NCI-H2029 (cell line): ENCODE measurements at regions not wholly inside any gene's neighbourhood (a gene's known extent, or its start where the extent isn't known, plus 50 kb on each side); places are given as distances from the start of the nearest gene placed in this dataset.
A peak's percentile ranks its signal among the peaks of the same experiment; 100 is the strongest.
"Not testable (repeated sequence)": the region's sequence is repeated elsewhere in the genome, so short reads cannot be mapped to it uniquely, and the experiment has no call there.

Source experiments
- DNase-seq: peaks from one replicate; lab custom pipeline; 2025; lab: John Stamatoyannopoulos, UW

GRCh38 chr9:113705306-113705927 is 170.7 kb upstream of the ZNF618 start:
- peak; percentile 13 for DNase-seq

- DNase-seq, result peak; percentile 20
These were observed 170.1 kb upstream of the ZNF618 start for GRCh38 chr9:113705928-113706519.

GRCh38 chr9:113707953-113708695 is 168.0 kb upstream of the ZNF618 start:
- DNase-seq, result peak; percentile 4

GRCh38 chr9:113708821-113709713 is 167.0 kb upstream of the ZNF618 start:
- no peak for DNase-seq

- DNase-seq, result no peak
These were observed 166.4 kb upstream of the ZNF618 start for GRCh38 chr9:113709721-113710120.

- no peak for DNase-seq
These were observed 164.9 kb upstream of the ZNF618 start for GRCh38 chr9:113711251-113711650.

- peak; percentile 29 for DNase-seq
These were observed 164.1 kb upstream of the ZNF618 start for GRCh38 chr9:113712053-113712452.

GRCh38 chr9:113715086-113715485 is 161.0 kb upstream of the ZNF618 start:
- peak; percentile 8 for DNase-seq

- no peak for DNase-seq
These were observed 156.2 kb upstream of the ZNF618 start for GRCh38 chr9:113719919-113720318.

- DNase-seq, result no peak
These were observed 155.6 kb upstream of the ZNF618 start for GRCh38 chr9:113720495-113720894.

- no peak for DNase-seq
These were observed 154.3 kb upstream of the ZNF618 start for GRCh38 chr9:113721856-113722255.

GRCh38 chr9:113724202-113724601 is 151.9 kb upstream of the ZNF618 start:
- no peak for DNase-seq

GRCh38 chr9:113728989-113729388 is 147.1 kb upstream of the ZNF618 start:
- DNase-seq, result no peak

- DNase-seq, result no peak
These were observed 141.3 kb upstream of the ZNF618 start for GRCh38 chr9:113734826-113735225.

- peak; percentile 54 for DNase-seq
These were observed 138.4 kb upstream of the ZNF618 start for GRCh38 chr9:113737517-113738271.

GRCh38 chr9:113738496-113738892 is 137.6 kb upstream of the ZNF618 start:
- no peak for DNase-seq

GRCh38 chr9:113738893-113739604 is 137.1 kb upstream of the ZNF618 start:
- DNase-seq, result no peak

- not testable (repeated sequence) for DNase-seq
These were observed 136.3 kb upstream of the ZNF618 start for GRCh38 chr9:113739605-113740507.
